Activated CD8-positive, alpha-beta T cell treated with anti-CD3 and anti-CD28 coated beads for 36 hours (primary cell): ENCODE measurements at regions not wholly inside any gene's neighbourhood (a gene's known extent, or its start where the extent isn't known, plus 50 kb on each side); places are given as distances from the start of the nearest gene placed in this dataset.

Experiments used
- ATAC-seq: fragments of 200-7000 bp; cut with Tn5 transposase; one replicate; pipeline ENCODE4 v1.10.0; 2021; ENCODE audit warnings: mild to moderate bottlenecking, moderate library complexity
- CTCF ChIA-PET: fragments of 350-600 bp; sonication (Branson Sonifier 250); formaldehyde crosslinking; loops from one replicate; lab custom pipeline; 2021; ENCODE audit warnings: antibody characterized with exemption; lab: Charles Lee
- POLR2A ChIA-PET: fragments of 350-600 bp; sonication (Branson Sonifier 250); formaldehyde crosslinking; loops from one replicate; lab custom pipeline; 2021; ENCODE audit warnings: antibody characterized with exemption; lab: Charles Lee
- DNase-seq: peaks from one replicate; pipeline ENCODE4 v3.0.0-alpha.2; 2020
- H3K27ac Mint-ChIP-seq: one replicate; pipeline ENCODE4 v1.8.0; 2021; ENCODE audit warnings: mild to moderate bottlenecking, mixed read lengths
- H3K27me3 Mint-ChIP-seq: one replicate; pipeline ENCODE4 v1.8.0; 2021; ENCODE audit warnings: mixed read lengths
- H3K36me3 Mint-ChIP-seq: one replicate; pipeline ENCODE4 v1.8.0; 2021; ENCODE audit warnings: low read depth, mixed read lengths
- H3K4me1 Mint-ChIP-seq: one replicate; pipeline ENCODE4 v1.8.0; 2021; ENCODE audit warnings: low read depth, mixed read lengths
- H3K4me3 Mint-ChIP-seq: one replicate; pipeline ENCODE4 v1.8.0; 2021; ENCODE audit warnings: mild to moderate bottlenecking, moderate library complexity, mixed read lengths
- H3K9me3 Mint-ChIP-seq: one replicate; pipeline ENCODE4 v1.8.0; 2021; ENCODE audit warnings: mixed read lengths
- CTCF ChIP-seq: fragments of 200-600 bp; IDR thresholded peaks from one replicate; pipeline ENCODE4 v1.8.0; 2022; ENCODE audit warnings: antibody characterized with exemption, mild to moderate bottlenecking
- intact Hi-C: fragments of 100-400 bp; cut with micrococcal nuclease; formaldehyde crosslinking; loops from one replicate; pipeline ENCODE4 v1.10.0; 2022

- Mint-ChIP-seq H3K9me3 (no peaks in the 10 kb centered on the region), H3K27ac (no peak overlapping the region), H3K4me3 (no peak overlapping the region), H3K36me3 (no peaks in the 10 kb centered on the region), H3K4me1 (no peaks in the 10 kb centered on the region), H3K27me3 (peaks cover 25% of the 10 kb centered on the region)
- ChIA-PET CTCF (interaction anchor here (1.6 kb wide), 1 partner anchor 50 kb away, joined by 3 read pairs; no protein-coding TSS in a partner anchor), POLR2A (no interaction called here)
- DNase-seq: no peak
- no peak for TF ChIP-seq CTCF
- intact Hi-C loops: no loop called here
- no peak for ATAC-seq
These were observed 126.5 kb downstream of the VPREB1 start for GRCh38 chr22:22371031-22371541.

- ChIA-PET POLR2A (no interaction called here), CTCF (no interaction called here)
- intact Hi-C loops: no loop called here
- Mint-ChIP-seq H3K4me1 (no peaks in the 10 kb centered on the region), H3K27me3 (peaks cover 27% of the 10 kb centered on the region), H3K4me3 (no peak overlapping the region), H3K27ac (no peak overlapping the region), H3K9me3 (no peaks in the 10 kb centered on the region), H3K36me3 (no peaks in the 10 kb centered on the region)
- DNase-seq (no peak), ATAC-seq (no peak)
- TF ChIP-seq CTCF: no peak
These were observed 127.5 kb downstream of the VPREB1 start for GRCh38 chr22:22372086-22372485.

GRCh38 chr22:22374163-22374562 lies 129.6 kb downstream of the VPREB1 start:
- DNase-seq: no peak
- no peak overlapping the region for H3K4me3 Mint-ChIP-seq
- intact Hi-C loops: loop anchor here (1.0 kb wide), 1 partner anchor 22 kb away; no protein-coding TSS in a partner anchor
- ATAC-seq: no peak
- H3K27ac Mint-ChIP-seq: no peak overlapping the region
- H3K27me3 Mint-ChIP-seq: peaks cover 26% of the 10 kb centered on the region
- POLR2A ChIA-PET: no interaction called here
- TF ChIP-seq CTCF: no peak
- no peaks in the 10 kb centered on the region for H3K4me1 Mint-ChIP-seq
- CTCF ChIA-PET: interaction anchor here (1.0 kb wide), 1 partner anchor 48 kb away, joined by 4 read pairs; no protein-coding TSS in a partner anchor
- H3K36me3 Mint-ChIP-seq: no peaks in the 10 kb centered on the region
- H3K9me3 Mint-ChIP-seq: no peaks in the 10 kb centered on the region

GRCh38 chr22:22374579-22374978 lies 130.0 kb downstream of the VPREB1 start:
- intact Hi-C loops: loop anchor here (1.0 kb wide), 1 partner anchor 22 kb away; no protein-coding TSS in a partner anchor
- no peak for TF ChIP-seq CTCF
- Mint-ChIP-seq H3K4me3 (no peak overlapping the region), H3K4me1 (no peaks in the 10 kb centered on the region), H3K9me3 (no peaks in the 10 kb centered on the region), H3K27me3 (peaks cover 24% of the 10 kb centered on the region), H3K27ac (no peak overlapping the region), H3K36me3 (no peaks in the 10 kb centered on the region)
- ATAC-seq (no peak), DNase-seq (no peak)
- CTCF ChIA-PET: interaction anchor here (0.9 to 1.0 kb wide), 2 partner anchors 32 to 48 kb away, joined by 3 to 4 read pairs; no protein-coding TSS in a partner anchor
- POLR2A ChIA-PET: no interaction called here

- POLR2A ChIA-PET: interaction anchor here (0.6 kb wide), 1 partner anchor 686 kb away, joined by 3 read pairs; no protein-coding TSS in a partner anchor
- Mint-ChIP-seq H3K9me3 (no peaks in the 10 kb centered on the region), H3K36me3 (no peaks in the 10 kb centered on the region), H3K27ac (no peak overlapping the region), H3K27me3 (peaks cover 21% of the 10 kb centered on the region), H3K4me3 (no peak overlapping the region), H3K4me1 (no peaks in the 10 kb centered on the region)
- intact Hi-C loops: no loop called here
- DNase-seq: no peak
- ATAC-seq: no peak
- no peak for TF ChIP-seq CTCF
- CTCF ChIA-PET: interaction anchor here (0.9 kb wide), 1 partner anchor 33 kb away, joined by 3 read pairs; no protein-coding TSS in a partner anchor
These were observed 131.2 kb downstream of the VPREB1 start for GRCh38 chr22:22375576-22376351.
